DOHH2 (cell line): ENCODE measurements at regions not wholly inside any gene's neighbourhood (a gene's known extent, or its start where the extent isn't known, plus 50 kb on each side); places are given as distances from the start of the nearest gene placed in this dataset.

Source experiments
- H3F3A ChIP-seq: fragments of 200-600 bp; sonication (generic), shearing (Covaris generic); 2 replicates; pipeline ENCODE4 v1.6.0; 2016; ENCODE audit warnings: antibody characterized with exemption, mild to moderate bottlenecking; ENCODE audit not compliant: control insufficient read depth, insufficient read depth
- H3K27ac ChIP-seq: fragments of 200-600 bp; sonication (generic); 2 replicates; pipeline ENCODE4 v1.5.1; 2014; ENCODE audit warnings: low read depth, mild to moderate bottlenecking, low read length, moderate library complexity
- H3K27me3 ChIP-seq: fragments of 200-600 bp; sonication (generic); 2 replicates; pipeline ENCODE4 v1.6.1; 2014; ENCODE audit warnings: mild to moderate bottlenecking, low read length, mixed read lengths; ENCODE audit not compliant: control insufficient read depth
- H3K36me3 ChIP-seq: fragments of 200-600 bp; sonication (generic); 2 replicates; pipeline ENCODE4 v1.6.1; 2014; ENCODE audit warnings: mild to moderate bottlenecking, low read length, moderate library complexity, mixed read lengths; ENCODE audit not compliant: control insufficient read depth
- H3K4me1 ChIP-seq: fragments of 200-600 bp; sonication (generic); 2 replicates; pipeline ENCODE4 v1.6.1; 2014; ENCODE audit warnings: mild to moderate bottlenecking, low read length, mixed read lengths; ENCODE audit not compliant: control insufficient read depth
- H3K4me2 ChIP-seq: fragments of 200-600 bp; sonication (generic); 2 replicates; pipeline ENCODE4 v1.6.0; 2014; ENCODE audit warnings: mild to moderate bottlenecking, low read length, moderate library complexity
- H3K4me3 ChIP-seq: fragments of 200-600 bp; sonication (generic); 2 replicates; pipeline ENCODE4 v1.5.1; 2014; ENCODE audit warnings: mild to moderate bottlenecking, low read length, mixed read lengths
- H3K79me2 ChIP-seq: fragments of 200-600 bp; sonication (generic); 2 replicates; pipeline ENCODE4 v1.6.1; 2014; ENCODE audit warnings: mild to moderate bottlenecking, low read length, mixed read lengths; ENCODE audit not compliant: control insufficient read depth
- H3K9me2 ChIP-seq: fragments of 200-600 bp; sonication (generic); replicated peaks from 2 replicates; pipeline ENCODE4 v1.6.1; 2014; ENCODE audit warnings: mild to moderate bottlenecking, low read length, mixed read lengths; ENCODE audit not compliant: control insufficient read depth
- H3K9me3 ChIP-seq: fragments of 200-600 bp; sonication (generic); 2 replicates; pipeline ENCODE4 v1.6.1; 2014; ENCODE audit warnings: antibody characterized with exemption, low read length, mixed read lengths; ENCODE audit not compliant: control insufficient read depth, insufficient read depth
- H4K20me1 ChIP-seq: fragments of 200-600 bp; sonication (generic); 2 replicates; pipeline ENCODE4 v1.6.0; 2014; ENCODE audit warnings: low read depth, mild to moderate bottlenecking, antibody characterized with exemption, low read length, moderate library complexity; ENCODE audit not compliant: control insufficient read depth, insufficient read depth
- CTCF ChIP-seq: fragments of 200-600 bp; sonication (generic); IDR thresholded peaks from one replicate; pipeline ENCODE4 v1.5.1; 2014; ENCODE audit warnings: antibody characterized with exemption, mild to moderate bottlenecking, low read depth, low read length; ENCODE audit not compliant: poor library complexity, severe bottlenecking
- EZH2phosphoT487 ChIP-seq: fragments of 200-600 bp; sonication (generic); IDR thresholded peaks from 2 replicates; pipeline ENCODE4 v1.6.1; 2017; ENCODE audit warnings: borderline replicate concordance, mild to moderate bottlenecking, antibody characterized with exemption, low read length, moderate library complexity, mixed read lengths

GRCh38 chr7:116101704-116102103, 71.1 kb upstream of the TFEC start:
- H3K27me3 ChIP-seq, result 0 out of 2 replicates have a peak, but pooled peaks cover 7% of the 10 kb centered on the region
- no peaks in the 10 kb centered on the region for H3K36me3 ChIP-seq
- H3K4me3 ChIP-seq, result no peak overlapping the region
- H3K27ac ChIP-seq, result no peak overlapping the region
- H3K9me3 ChIP-seq, result no peaks in the 10 kb centered on the region
- H3F3A ChIP-seq, result no peaks in the 10 kb centered on the region
- no peaks in the 10 kb centered on the region for H3K9me2 ChIP-seq
- no peaks in the 10 kb centered on the region for H4K20me1 ChIP-seq
- H3K4me1 ChIP-seq, result no peaks in the 10 kb centered on the region
- no peaks in the 10 kb centered on the region for H3K79me2 ChIP-seq
- no peak overlapping the region for H3K4me2 ChIP-seq
- TF ChIP-seq CTCF (no peak), EZH2phosphoT487 (no peak)

- no peaks in the 10 kb centered on the region for H3K4me1 ChIP-seq
- TF ChIP-seq CTCF (no peak), EZH2phosphoT487 (no peak)
- H3K27ac ChIP-seq, result no peak overlapping the region
- no peaks in the 10 kb centered on the region for H3K36me3 ChIP-seq
- no peaks in the 10 kb centered on the region for H3K79me2 ChIP-seq
- 0 out of 2 replicates have a peak, but pooled peaks cover under 1% of the 10 kb centered on the region for H3K27me3 ChIP-seq
- no peak overlapping the region for H3K4me2 ChIP-seq
- H3K4me3 ChIP-seq, result no peak overlapping the region
- no peaks in the 10 kb centered on the region for H3F3A ChIP-seq
- no peaks in the 10 kb centered on the region for H3K9me3 ChIP-seq
- no peaks in the 10 kb centered on the region for H3K9me2 ChIP-seq
- no peaks in the 10 kb centered on the region for H4K20me1 ChIP-seq
Measured at GRCh38 chr7:116111475-116111874, 80.9 kb upstream of the TFEC start.

GRCh38 chr7:116113310-116113709, 82.7 kb upstream of the TFEC start:
- Histone ChIP-seq H4K20me1 (no peaks in the 10 kb centered on the region), H3K4me1 (no peaks in the 10 kb centered on the region), H3K79me2 (no peaks in the 10 kb centered on the region), H3K9me2 (no peaks in the 10 kb centered on the region), H3K4me2 (no peak overlapping the region), H3K27me3 (peaks cover 10% of the 10 kb centered on the region; the same call in 1 of the 2 replicates), H3K4me3 (no peak overlapping the region), H3K27ac (no peak overlapping the region), H3K9me3 (no peaks in the 10 kb centered on the region), H3F3A (no peaks in the 10 kb centered on the region), H3K36me3 (no peaks in the 10 kb centered on the region)
- no peak for TF ChIP-seq CTCF
- no peak for TF ChIP-seq EZH2phosphoT487
